HL-60 (cell line): ENCODE measurements at regions not wholly inside any gene's neighbourhood (a gene's known extent, or its start where the extent isn't known, plus 50 kb on each side); places are given as distances from the start of the nearest gene placed in this dataset.

Experiments
- CTCF ChIP-seq: IDR thresholded peaks from one replicate; pipeline ENCODE4 v1.5.1; 2011; ENCODE audit warnings: low read length, control low read depth, inconsistent platforms; ENCODE audit not compliant: insufficient read depth
- GABPA ChIP-seq: IDR thresholded peaks from 2 replicates; pipeline ENCODE4 v1.6.1; 2012; ENCODE audit warnings: low read depth
- POLR2AphosphoS5 ChIP-seq: IDR thresholded peaks from 2 replicates; pipeline ENCODE4 v1.6.1; 2012; ENCODE audit warnings: low read depth
- REST ChIP-seq: IDR thresholded peaks from 2 replicates; pipeline ENCODE4 v1.6.1; 2012; ENCODE audit warnings: low read depth; ENCODE audit not compliant: insufficient replicate concordance
- SPI1 ChIP-seq: IDR thresholded peaks from 2 replicates; pipeline ENCODE4 v1.6.1; 2012; ENCODE audit warnings: low read depth, mild to moderate bottlenecking, borderline replicate concordance

DNA sequence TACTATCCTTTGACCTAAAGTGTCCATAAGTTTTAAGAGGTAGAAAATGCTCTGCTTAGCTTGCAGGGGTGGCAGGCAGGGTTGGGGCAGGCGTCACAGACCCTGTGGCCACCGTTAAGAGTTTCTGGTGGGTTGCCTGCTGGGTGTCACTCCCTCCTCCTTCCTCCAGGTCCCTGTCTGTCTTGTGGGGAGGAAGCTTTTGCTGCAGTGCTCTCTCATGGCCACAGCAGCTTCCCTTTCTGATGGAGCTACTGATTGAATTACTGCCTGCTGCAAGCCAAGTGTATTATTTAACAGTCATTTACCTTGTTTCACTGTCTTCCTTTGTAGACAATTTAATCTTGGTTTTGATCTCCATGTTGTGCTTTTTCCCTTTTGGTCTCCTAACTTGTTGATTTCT is 384.6 kb downstream of the IDS start:
- TF ChIP-seq CTCF (no peak), POLR2AphosphoS5 (no peak), REST (no peak), GABPA (no peak), SPI1 (no peak)
